Vagina (tissue), 2 donors: ENCODE measurements at regions not wholly inside any gene's neighbourhood (a gene's known extent, or its start where the extent isn't known, plus 50 kb on each side); places are given as distances from the start of the nearest gene placed in this dataset.

Experiments
- CTCF ChIP-seq, 3 experiments: fragments of 450-650 bp in 2 of 3; fragments of 200-600 bp in 1 of 3; sonication (generic) in 1 of 3; IDR thresholded peaks; one replicate each; pipeline ENCODE4 v1.5.1; 2017 to 2019; ENCODE audit warnings: antibody characterized with exemption in 3 of 3, mild to moderate bottlenecking in 2 of 3, moderate library complexity in 2 of 3
- POLR2A ChIP-seq, 2 donors: fragments of 450-650 bp; IDR thresholded peaks; one replicate each; pipeline ENCODE4 v1.6.1; 2017; ENCODE audit warnings: antibody characterized with exemption in 2 of 2, mild to moderate bottlenecking in 2 of 2, moderate library complexity in 2 of 2

- TF ChIP-seq CTCF (IDR thresholded peaks at IDR 0.05) (no peak), POLR2A (IDR thresholded peaks at IDR 0.05) (no peak)
Measured at GRCh38 chr11:70779433-70780245, 381.3 kb downstream of the CTTN start.
